ENCODE measurements at regions not wholly inside any gene's neighbourhood (a gene's known extent, or its start where the extent isn't known, plus 50 kb on each side); places are given as distances from the start of the nearest gene placed in this dataset.

GRCh38 chr1:224525411-224526040 is 90.6 kb upstream of the CNIH3 start:
- no peaks in the 10 kb centered on the region for H4K20me1 ChIP-seq (ENCODE audit: insufficient read depth, low read length, poor library complexity, severe bottlenecking)
- no peaks in the 10 kb centered on the region for H3K9me2 ChIP-seq (replicated peaks; ENCODE audit: low read depth, low read length)
- peak overlapping the region; percentile 61 for H2AFZ ChIP-seq (ENCODE audit: low read length)
- no peak overlapping the region for H3K4me3 ChIP-seq (ENCODE audit: low read length, poor library complexity, severe bottlenecking)
- no peaks in the 10 kb centered on the region for H3K9me3 ChIP-seq (ENCODE audit: insufficient read depth, low read depth, low read length)
- H3K9ac ChIP-seq (ENCODE audit: low read depth, low read length, poor library complexity, severe bottlenecking), result no peak overlapping the region
- H3K79me2 ChIP-seq (ENCODE audit: insufficient read depth, low read length), result no peaks in the 10 kb centered on the region
- H3K4me2 ChIP-seq (ENCODE audit: low read depth, low read length, poor library complexity, severe bottlenecking), result no peak overlapping the region
- no peaks in the 10 kb centered on the region for H3K36me3 ChIP-seq (ENCODE audit: insufficient read depth, low read length)
- H3F3A ChIP-seq (ENCODE audit: low read depth), result no peaks in the 10 kb centered on the region
- no peaks in the 10 kb centered on the region for H3K4me1 ChIP-seq (ENCODE audit: insufficient read depth, low read length, poor library complexity, severe bottlenecking)
- H3K27me3 ChIP-seq (ENCODE audit: insufficient read depth, low read length, poor library complexity, severe bottlenecking), result no peaks in the 10 kb centered on the region
- no peak for TF ChIP-seq EZH2phosphoT487 (IDR thresholded peaks at IDR 0.05; ENCODE audit: borderline replicate concordance)
- TF ChIP-seq, protein P1, sequence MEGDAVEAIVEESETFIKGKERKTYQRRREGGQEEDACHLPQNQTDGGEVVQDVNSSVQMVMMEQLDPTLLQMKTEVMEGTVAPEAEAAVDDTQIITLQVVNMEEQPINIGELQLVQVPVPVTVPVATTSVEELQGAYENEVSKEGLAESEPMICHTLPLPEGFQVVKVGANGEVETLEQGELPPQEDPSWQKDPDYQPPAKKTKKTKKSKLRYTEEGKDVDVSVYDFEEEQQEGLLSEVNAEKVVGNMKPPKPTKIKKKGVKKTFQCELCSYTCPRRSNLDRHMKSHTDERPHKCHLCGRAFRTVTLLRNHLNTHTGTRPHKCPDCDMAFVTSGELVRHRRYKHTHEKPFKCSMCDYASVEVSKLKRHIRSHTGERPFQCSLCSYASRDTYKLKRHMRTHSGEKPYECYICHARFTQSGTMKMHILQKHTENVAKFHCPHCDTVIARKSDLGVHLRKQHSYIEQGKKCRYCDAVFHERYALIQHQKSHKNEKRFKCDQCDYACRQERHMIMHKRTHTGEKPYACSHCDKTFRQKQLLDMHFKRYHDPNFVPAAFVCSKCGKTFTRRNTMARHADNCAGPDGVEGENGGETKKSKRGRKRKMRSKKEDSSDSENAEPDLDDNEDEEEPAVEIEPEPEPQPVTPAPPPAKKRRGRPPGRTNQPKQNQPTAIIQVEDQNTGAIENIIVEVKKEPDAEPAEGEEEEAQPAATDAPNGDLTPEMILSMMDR (conservative IDR thresholded peaks at IDR 0.05; ENCODE audit: low read length), result no peak

DNA sequence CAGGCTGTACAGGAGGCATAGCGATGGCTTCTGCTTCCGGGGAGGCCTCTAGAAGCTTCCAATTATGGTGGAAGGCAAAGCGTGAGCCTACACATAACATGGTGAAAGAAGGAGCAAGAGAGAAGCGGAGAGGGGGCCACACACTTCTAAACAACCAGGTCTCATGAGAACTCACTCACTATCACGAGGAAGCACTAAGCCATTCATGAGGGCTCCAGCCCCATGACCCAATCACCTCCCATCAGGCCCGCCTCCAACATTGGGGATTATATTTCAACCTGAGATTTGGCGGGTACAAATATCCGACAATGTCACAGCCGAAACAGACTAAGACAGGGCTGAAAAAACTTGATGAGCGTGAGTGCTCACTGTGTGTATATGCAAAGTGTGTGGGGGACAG is 89.3 kb upstream of the CNIH3 start:
- Histone ChIP-seq H3K9me3 (ENCODE audit: insufficient read depth, low read depth, low read length) (no peaks in the 10 kb centered on the region), H3K79me2 (ENCODE audit: insufficient read depth, low read length) (no peaks in the 10 kb centered on the region), H3K9me2 (replicated peaks; ENCODE audit: low read depth, low read length) (no peaks in the 10 kb centered on the region), H2AFZ (ENCODE audit: low read length) (no peak overlapping the region), H3K9ac (ENCODE audit: low read depth, low read length, poor library complexity, severe bottlenecking) (no peak overlapping the region), H3K4me2 (ENCODE audit: low read depth, low read length, poor library complexity, severe bottlenecking) (no peak overlapping the region), H4K20me1 (ENCODE audit: insufficient read depth, low read length, poor library complexity, severe bottlenecking) (no peaks in the 10 kb centered on the region), H3K4me1 (ENCODE audit: insufficient read depth, low read length, poor library complexity, severe bottlenecking) (no peaks in the 10 kb centered on the region), H3F3A (ENCODE audit: low read depth) (no peaks in the 10 kb centered on the region), H3K36me3 (ENCODE audit: insufficient read depth, low read length) (no peaks in the 10 kb centered on the region), H3K27me3 (ENCODE audit: insufficient read depth, low read length, poor library complexity, severe bottlenecking) (no peaks in the 10 kb centered on the region), H3K4me3 (ENCODE audit: low read length, poor library complexity, severe bottlenecking) (no peak overlapping the region)
- TF ChIP-seq, protein P1 (conservative IDR thresholded peaks at IDR 0.05; ENCODE audit: low read length), result no peak
- no peak for TF ChIP-seq EZH2phosphoT487 (IDR thresholded peaks at IDR 0.05; ENCODE audit: borderline replicate concordance)

- Histone ChIP-seq H3K4me1 (ENCODE audit: insufficient read depth, low read length, poor library complexity, severe bottlenecking) (no peaks in the 10 kb centered on the region), H2AFZ (ENCODE audit: low read length) (no peak overlapping the region; the same call in 1 of the 2 replicates), H3F3A (ENCODE audit: low read depth) (no peaks in the 10 kb centered on the region)
These were observed 87.2 kb upstream of the CNIH3 start for GRCh38 chr1:224528900-224529299.

More at GRCh38 chr1:224528900-224529299, 87.2 kb upstream of the CNIH3 start:
- H3K9me2 ChIP-seq (replicated peaks; ENCODE audit: low read depth, low read length), result no peaks in the 10 kb centered on the region
- H3K27me3 ChIP-seq (ENCODE audit: insufficient read depth, low read length, poor library complexity, severe bottlenecking), result no peaks in the 10 kb centered on the region
- no peaks in the 10 kb centered on the region for H3K79me2 ChIP-seq (ENCODE audit: insufficient read depth, low read length)
- H3K36me3 ChIP-seq (ENCODE audit: insufficient read depth, low read length), result no peaks in the 10 kb centered on the region
- no peak overlapping the region for H3K4me3 ChIP-seq (ENCODE audit: low read length, poor library complexity, severe bottlenecking)
- TF ChIP-seq EZH2phosphoT487 (IDR thresholded peaks at IDR 0.05; ENCODE audit: borderline replicate concordance), result no peak
- TF ChIP-seq, protein P1 (conservative IDR thresholded peaks at IDR 0.05; ENCODE audit: low read length), result no peak
- no peaks in the 10 kb centered on the region for H4K20me1 ChIP-seq (ENCODE audit: insufficient read depth, low read length, poor library complexity, severe bottlenecking)
- no peak overlapping the region for H3K4me2 ChIP-seq (ENCODE audit: low read depth, low read length, poor library complexity, severe bottlenecking)
- H3K9ac ChIP-seq (ENCODE audit: low read depth, low read length, poor library complexity, severe bottlenecking), result no peak overlapping the region
- no peaks in the 10 kb centered on the region for H3K9me3 ChIP-seq (ENCODE audit: insufficient read depth, low read depth, low read length)
